Neuronal stem cell (in vitro differentiated cells): ENCODE measurements at regions not wholly inside any gene's neighbourhood (a gene's known extent, or its start where the extent isn't known, plus 50 kb on each side); places are given as distances from the start of the nearest gene placed in this dataset.

Experiments used
- DNase-seq: peaks from one replicate; pipeline ENCODE4 v3.0.0-alpha.2; 2013; ENCODE audit warnings: low spot score
- H2AFZ ChIP-seq: one replicate; pipeline ENCODE4 v1.6.1; 2013; ENCODE audit warnings: mild to moderate bottlenecking, low read length, inconsistent platforms
- H2AK5ac ChIP-seq: 2 replicates; pipeline ENCODE4 v1.6.1; 2013; ENCODE audit warnings: low read depth, mild to moderate bottlenecking, inconsistent platforms, low read length, moderate library complexity, mixed read lengths
- H2BK120ac ChIP-seq: 2 replicates; pipeline ENCODE4 v1.6.1; 2013; ENCODE audit warnings: low read depth, mild to moderate bottlenecking, inconsistent platforms, low read length, moderate library complexity, mixed read lengths
- H2BK12ac ChIP-seq: one replicate; pipeline ENCODE4 v1.6.1; 2013; ENCODE audit warnings: low read length, inconsistent platforms
- H2BK15ac ChIP-seq: 2 replicates; pipeline ENCODE4 v1.6.1; 2013; ENCODE audit warnings: mild to moderate bottlenecking, low read length, inconsistent platforms, mixed read lengths
- H2BK5ac ChIP-seq: one replicate; pipeline ENCODE4 v1.6.1; 2013; ENCODE audit warnings: inconsistent platforms, mild to moderate bottlenecking, low read length, moderate library complexity
- H3K14ac ChIP-seq: one replicate; pipeline ENCODE4 v1.6.1; 2013; ENCODE audit warnings: low read length, inconsistent platforms
- H3K18ac ChIP-seq: 2 replicates; pipeline ENCODE4 v1.6.1; 2013; ENCODE audit warnings: low read length, inconsistent platforms
- H3K23ac ChIP-seq: 2 replicates; pipeline ENCODE4 v1.6.1; 2013; ENCODE audit warnings: low read depth, mild to moderate bottlenecking, mixed read lengths, low read length, inconsistent platforms; ENCODE audit not compliant: poor library complexity
- H3K27ac ChIP-seq: replicated peaks from 3 replicates; pipeline ENCODE4 v1.5.1; 2013; ENCODE audit warnings: low read length, inconsistent platforms
- H3K27me3 ChIP-seq, 3 experiments: 2 replicates each; pipeline ENCODE4 v1.6.1; 2013; ENCODE audit warnings: low read length in 3 of 3, mild to moderate bottlenecking in 2 of 3, inconsistent platforms in 1 of 3, low read depth in 1 of 3, mixed read lengths in 1 of 3, moderate library complexity in 1 of 3; ENCODE audit not compliant: control insufficient read depth in 3 of 3, insufficient read depth in 3 of 3
- H3K36me3 ChIP-seq, 2 donors: replicated peaks in 1 of 2; 2 replicates each; pipeline ENCODE4 v1.6.1; 2013; ENCODE audit warnings: low read length in 2 of 2; ENCODE audit not compliant: control insufficient read depth in 2 of 2, insufficient read depth in 2 of 2
- H3K4ac ChIP-seq: 2 replicates; pipeline ENCODE4 v1.6.1; 2013; ENCODE audit warnings: inconsistent platforms, mild to moderate bottlenecking, low read length, moderate library complexity
- H3K4me1 ChIP-seq, 2 donors: 1 replicate in 1 of 2; 2 replicates in 1 of 2; pipeline ENCODE4 v1.6.1; 2013; ENCODE audit warnings: low read length in 2 of 2, low read depth in 1 of 2; ENCODE audit not compliant: control insufficient read depth in 2 of 2, insufficient read depth in 1 of 2
- H3K4me2 ChIP-seq: one replicate; pipeline ENCODE4 v1.6.1; 2013; ENCODE audit warnings: mild to moderate bottlenecking, low read length, inconsistent platforms; ENCODE audit not compliant: insufficient read depth, poor library complexity, severe bottlenecking
- H3K4me3 ChIP-seq, 2 donors: 2 replicates each; pipeline ENCODE4 v1.5.1; 2013; ENCODE audit warnings: low read length in 2 of 2, mild to moderate bottlenecking in 2 of 2, inconsistent platforms in 1 of 2, moderate library complexity in 1 of 2
- H3K79me1 ChIP-seq: one replicate; pipeline ENCODE4 v1.6.1; 2013; ENCODE audit warnings: low read depth, mild to moderate bottlenecking, inconsistent platforms, low read length, moderate library complexity
- H3K9ac ChIP-seq: one replicate; pipeline ENCODE4 v1.6.1; 2013; ENCODE audit warnings: mild to moderate bottlenecking, low read depth, low read length, inconsistent platforms; ENCODE audit not compliant: poor library complexity
- H3K9me3 ChIP-seq, 2 donors: replicated peaks in 1 of 2; 2 replicates each; pipeline versions ENCODE3 to v1.6.1; 2013; ENCODE audit warnings: low read length in 2 of 2, mild to moderate bottlenecking in 2 of 2, inconsistent platforms in 1 of 2, low read depth in 1 of 2, mixed read lengths in 1 of 2, moderate library complexity in 1 of 2; ENCODE audit not compliant: control insufficient read depth in 2 of 2, insufficient read depth in 1 of 2
- H4K8ac ChIP-seq: one replicate; pipeline ENCODE4 v1.6.1; 2013; ENCODE audit warnings: low read depth, mild to moderate bottlenecking, inconsistent platforms, low read length, moderate library complexity
- H4K91ac ChIP-seq: one replicate; pipeline ENCODE4 v1.6.1; 2013; ENCODE audit warnings: low read length, low read depth, mild to moderate bottlenecking, inconsistent platforms; ENCODE audit not compliant: poor library complexity
- WGBS, 2 donors: extraction: QIAGEN DNeasy Blood & Tissue Kit; methylation state at CpG; one replicate each; pipeline ENCODE4 v1.1.7; 2013; ENCODE audit warnings: missing lambda C conversion rate in 2 of 2, mixed read lengths in 1 of 2; ENCODE audit not compliant: insufficient read length in 2 of 2, insufficient replicate concordance in 1 of 2; ENCODE audit errors: extremely low coverage in 2 of 2; 5-methylcytosine and 5-hydroxymethylcytosine counted together

- H3K27me3 ChIP-seq: no peaks in the 10 kb centered on the region
- DNase-seq: no peak
- H3K4me1 ChIP-seq: peaks cover 14 to 16% of the 10 kb centered on the region in 2 donors
- no peak overlapping the region for H4K91ac ChIP-seq
- H3K27ac ChIP-seq: no peak overlapping the region
- no CpG with 5 or more reads among the region's 16 CpGs for WGBS, 2 donors
- no peaks in the 10 kb centered on the region for H3K36me3 ChIP-seq
- H3K18ac ChIP-seq: peak overlapping the region; percentile 87
- H2BK120ac ChIP-seq: no peak overlapping the region
- peak overlapping the region; percentile 24 for H2AK5ac ChIP-seq
- no peak overlapping the region for H3K4me2 ChIP-seq
- H3K79me1 ChIP-seq: peaks cover 1% of the 10 kb centered on the region
- no peak overlapping the region for H3K4ac ChIP-seq
- no peak overlapping the region for H3K9ac ChIP-seq
- no peak overlapping the region for H3K14ac ChIP-seq
- peak overlapping the region; percentile 18 for H2BK12ac ChIP-seq
- H3K23ac ChIP-seq: no peak overlapping the region
- H3K4me3 ChIP-seq: no peak overlapping the region
- no peak overlapping the region for H2BK5ac ChIP-seq
- no peak overlapping the region for H2BK15ac ChIP-seq
- no peak overlapping the region for H4K8ac ChIP-seq
- peaks cover 3 to 6% of the 10 kb centered on the region in 2 donors for H3K9me3 ChIP-seq
- H2AFZ ChIP-seq: peak overlapping the region; percentile 90
Measured at GRCh38 chr10:132476146-132477065, 61.2 kb upstream of the INPP5A start.

- Histone ChIP-seq H3K4ac (no peak overlapping the region), H2AK5ac (peak overlapping the region; percentile 8), H4K8ac (no peak overlapping the region), H2BK120ac (no peak overlapping the region), H2BK12ac (no peak overlapping the region), H2BK15ac (no peak overlapping the region), H3K27me3 (no peaks in the 10 kb centered on the region), H3K4me3 (no peak overlapping the region), H2AFZ (peak overlapping the region; percentile 90), H4K91ac (no peak overlapping the region), H3K18ac (peak overlapping the region; percentile 87), H3K4me1 (peaks cover 16 to 22% of the 10 kb centered on the region in 2 donors), H3K9me3 (peaks cover 0 to 4% of the 10 kb centered on the region in 2 donors), H3K4me2 (no peak overlapping the region), H2BK5ac (no peak overlapping the region), H3K79me1 (peaks cover 1% of the 10 kb centered on the region), H3K23ac (no peak overlapping the region), H3K36me3 (no peaks in the 10 kb centered on the region), H3K27ac (no peak overlapping the region), H3K9ac (no peak overlapping the region), H3K14ac (no peak overlapping the region)
- DNase-seq: no peak
- no CpG with 5 or more reads among the region's 8 CpGs for WGBS, 2 donors
Measured at GRCh38 chr10:132477066-132477397, 60.6 kb upstream of the INPP5A start.

GRCh38 chr10:132477398-132478340, 59.9 kb upstream of the INPP5A start:
- peak overlapping the region; percentile 89 for H2BK120ac ChIP-seq
- peak overlapping the region; percentile 42 for H3K14ac ChIP-seq
- peak overlapping the region; percentile 94 for H3K18ac ChIP-seq
- H2BK12ac ChIP-seq: peak overlapping the region; percentile 86
- peaks cover 1% of the 10 kb centered on the region for H3K79me1 ChIP-seq
- H4K8ac ChIP-seq: peak overlapping the region; percentile 86
- no peak overlapping the region for H3K27ac ChIP-seq
- peak overlapping the region; percentile 55 for H2BK5ac ChIP-seq
- peak overlapping the region; percentile 31 for H2AK5ac ChIP-seq
- peaks cover 0 to 4% of the 10 kb centered on the region in 2 donors for H3K9me3 ChIP-seq
- peak overlapping the region; percentile 19 for H3K4ac ChIP-seq
- peak overlapping the region; percentile 75 for H2BK15ac ChIP-seq
- no peaks in the 10 kb centered on the region for H3K36me3 ChIP-seq
- H3K4me3 ChIP-seq: no peak overlapping the region
- H3K9ac ChIP-seq: peak overlapping the region; percentile 74
- H4K91ac ChIP-seq: peak overlapping the region; percentile 62
- no peak overlapping the region for H3K4me2 ChIP-seq
- H2AFZ ChIP-seq: peak overlapping the region; percentile 90
- H3K23ac ChIP-seq: peak overlapping the region; percentile 70
- WGBS, 2 donors: no CpG with 5 or more reads among the region's 23 CpGs
- DNase-seq: no peak
- H3K4me1 ChIP-seq: peaks cover 16 to 24% of the 10 kb centered on the region in 2 donors
- H3K27me3 ChIP-seq: no peaks in the 10 kb centered on the region
